Effector memory CD4-positive, alpha-beta T cell (primary cell): ENCODE measurements at regions not wholly inside any gene's neighbourhood (a gene's known extent, or its start where the extent isn't known, plus 50 kb on each side); places are given as distances from the start of the nearest gene placed in this dataset.

ENCODE experiments used
- DNase-seq, 3 donors: peaks; one replicate each; pipeline ENCODE4 v3.0.0-alpha.2; 2020
- H3K27ac ChIP-seq: 2 replicates; pipeline ENCODE4 v1.7.0; 2013; ENCODE audit warnings: mild to moderate bottlenecking, low read length, moderate library complexity; ENCODE audit not compliant: insufficient read depth, poor library complexity, severe bottlenecking
- H3K27me3 ChIP-seq: replicated peaks from 2 replicates; pipeline ENCODE4 v1.7.0; 2013; ENCODE audit warnings: mild to moderate bottlenecking, low read length; ENCODE audit not compliant: insufficient read depth, control insufficient read depth, poor library complexity, severe bottlenecking
- H3K36me3 ChIP-seq: 2 replicates; pipeline ENCODE4 v1.7.0; 2013; ENCODE audit warnings: mild to moderate bottlenecking, low read length, moderate library complexity; ENCODE audit not compliant: control insufficient read depth, insufficient read depth
- H3K4me1 ChIP-seq: 2 replicates; pipeline ENCODE4 v1.7.0; 2013; ENCODE audit warnings: low read length, mild to moderate bottlenecking; ENCODE audit not compliant: control insufficient read depth, insufficient read depth, poor library complexity, severe bottlenecking
- H3K4me3 ChIP-seq: 2 replicates; pipeline ENCODE4 v1.7.0; 2013; ENCODE audit warnings: low read length, low read depth, mild to moderate bottlenecking; ENCODE audit not compliant: insufficient read depth, poor library complexity, severe bottlenecking
- H3K9me3 ChIP-seq: 2 replicates; pipeline ENCODE4 v1.7.0; 2013; ENCODE audit warnings: mild to moderate bottlenecking, low read length, moderate library complexity; ENCODE audit not compliant: control insufficient read depth

DNA sequence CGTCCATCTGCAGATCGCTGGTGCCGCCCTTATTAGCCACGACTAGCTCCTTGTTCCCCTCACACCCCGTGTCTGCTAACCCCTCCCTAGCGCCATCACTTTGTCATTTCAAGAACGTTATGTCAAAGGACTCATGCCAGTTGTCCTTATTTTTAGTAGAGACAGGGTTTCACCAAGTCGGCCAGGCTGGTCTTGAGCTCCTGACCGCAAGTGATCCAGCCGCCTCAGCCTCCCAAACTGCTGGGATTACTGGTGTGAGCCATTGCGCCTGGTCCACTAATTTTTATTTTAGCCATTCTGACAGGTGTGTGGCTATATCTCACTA is 138.9 kb upstream of the HDAC4 start:
- Histone ChIP-seq H3K4me1 (no peaks in the 10 kb centered on the region), H3K4me3 (no peak overlapping the region), H3K36me3 (no peaks in the 10 kb centered on the region), H3K27me3 (no peaks in the 10 kb centered on the region), H3K27ac (no peak overlapping the region), H3K9me3 (no peaks in the 10 kb centered on the region)
- no peak for DNase-seq

DNA sequence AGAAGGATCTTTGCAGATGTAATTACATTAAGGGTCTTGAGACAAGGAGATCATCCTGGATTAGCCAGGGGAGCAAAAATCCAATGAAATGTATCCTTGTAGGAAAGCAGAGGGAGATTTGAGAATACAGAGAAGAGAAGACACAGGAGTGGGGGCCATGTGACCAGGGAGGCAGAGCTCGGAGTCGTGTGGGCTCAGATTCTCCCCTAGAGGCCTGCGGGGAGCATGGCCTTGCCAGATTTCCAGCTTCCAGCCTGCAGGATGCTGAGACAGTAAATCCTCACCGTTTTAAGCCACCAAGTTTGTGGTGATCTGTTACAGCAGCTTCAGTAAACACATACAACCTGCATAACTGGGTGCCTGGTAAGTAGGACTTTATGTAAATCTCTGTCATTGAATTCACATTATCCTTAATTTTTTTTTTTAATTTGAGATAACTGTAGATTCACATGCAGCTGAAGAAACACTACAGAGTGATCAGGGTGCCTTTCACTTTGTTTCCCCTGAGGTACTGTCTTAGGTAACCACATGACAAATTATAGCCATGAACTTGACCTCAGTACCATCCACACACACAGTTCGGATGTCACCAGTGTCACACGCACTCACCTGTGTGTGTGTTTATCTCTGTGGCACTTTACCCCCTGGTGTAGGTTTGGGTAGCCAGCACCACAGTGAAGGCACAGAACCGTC is 138.4 kb upstream of the HDAC4 start:
- no peak overlapping the region for H3K4me3 ChIP-seq
- H3K27me3 ChIP-seq: no peaks in the 10 kb centered on the region
- H3K4me1 ChIP-seq: no peaks in the 10 kb centered on the region
- no peaks in the 10 kb centered on the region for H3K9me3 ChIP-seq
- no peaks in the 10 kb centered on the region for H3K36me3 ChIP-seq
- H3K27ac ChIP-seq: no peak overlapping the region
- DNase-seq: no peak

- H3K4me1 ChIP-seq: no peaks in the 10 kb centered on the region
- DNase-seq: no peak
- no peak overlapping the region for H3K27ac ChIP-seq
- no peaks in the 10 kb centered on the region for H3K27me3 ChIP-seq
- no peaks in the 10 kb centered on the region for H3K9me3 ChIP-seq
- H3K4me3 ChIP-seq: no peak overlapping the region
- no peaks in the 10 kb centered on the region for H3K36me3 ChIP-seq
Measured at GRCh38 chr2:239538357-239539052, 137.7 kb upstream of the HDAC4 start.

DNA sequence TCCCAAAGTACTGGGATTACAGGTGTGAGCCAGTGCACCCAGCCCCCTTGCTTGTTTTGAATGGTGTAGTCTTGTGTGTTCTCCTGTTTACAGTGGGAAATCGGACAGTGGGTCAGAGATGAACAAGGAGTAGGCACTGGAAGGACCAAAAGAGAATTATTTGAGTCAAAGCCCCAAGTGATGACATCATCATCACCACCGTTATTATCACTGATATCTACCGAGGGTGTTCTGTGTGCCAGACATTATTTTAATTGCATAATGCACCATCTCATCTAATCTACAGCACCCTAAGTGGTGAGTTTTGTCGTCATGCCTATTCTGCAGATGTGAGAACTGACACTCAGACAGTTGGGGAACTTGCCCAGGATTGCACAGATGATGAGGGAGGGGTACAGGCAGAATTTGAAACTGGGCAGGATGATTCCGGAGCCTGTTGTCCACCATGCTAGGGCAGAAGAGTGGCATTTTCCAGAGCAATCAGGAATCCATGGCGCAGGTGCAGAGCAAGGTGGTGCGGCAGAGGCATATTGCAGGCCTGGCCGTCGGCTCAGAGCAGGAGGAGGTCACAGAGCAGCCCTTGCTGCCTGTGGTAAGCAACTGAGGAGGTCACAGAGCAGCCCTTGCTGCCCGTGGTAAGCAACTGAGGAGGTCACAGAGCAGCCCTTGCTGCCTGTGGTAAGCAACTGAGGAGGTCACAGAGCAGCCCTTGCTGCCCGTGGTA is 137.0 kb upstream of the HDAC4 start:
- no peak for DNase-seq
- Histone ChIP-seq H3K4me3 (no peak overlapping the region), H3K9me3 (no peaks in the 10 kb centered on the region), H3K4me1 (no peaks in the 10 kb centered on the region), H3K27ac (no peak overlapping the region), H3K36me3 (no peaks in the 10 kb centered on the region), H3K27me3 (no peaks in the 10 kb centered on the region)

DNA sequence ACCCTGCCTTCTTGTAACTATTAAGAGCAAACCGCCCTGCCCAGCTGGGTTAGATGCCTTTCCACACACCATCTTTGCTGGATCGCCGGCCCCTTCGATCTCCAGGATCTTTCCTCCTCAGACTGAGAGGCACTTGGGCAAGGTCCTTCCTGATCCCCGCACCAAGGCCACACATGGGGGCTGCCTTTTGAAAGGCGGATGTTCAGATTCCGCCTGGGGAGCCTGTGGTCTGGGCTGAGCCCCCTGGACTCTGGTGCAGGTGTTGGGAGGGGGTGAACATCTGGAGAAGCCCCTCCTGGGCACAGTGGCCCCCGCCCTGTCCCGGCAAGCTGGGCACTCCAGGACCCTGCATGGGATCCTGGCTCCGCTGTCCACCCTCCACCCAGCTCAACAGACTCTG is 135.4 kb upstream of the HDAC4 start:
- no peak overlapping the region for H3K4me3 ChIP-seq
- no peak for DNase-seq
- no peaks in the 10 kb centered on the region for H3K9me3 ChIP-seq
- H3K27ac ChIP-seq: no peak overlapping the region
- H3K27me3 ChIP-seq: no peaks in the 10 kb centered on the region
- H3K36me3 ChIP-seq: no peaks in the 10 kb centered on the region
- no peaks in the 10 kb centered on the region for H3K4me1 ChIP-seq

DNA sequence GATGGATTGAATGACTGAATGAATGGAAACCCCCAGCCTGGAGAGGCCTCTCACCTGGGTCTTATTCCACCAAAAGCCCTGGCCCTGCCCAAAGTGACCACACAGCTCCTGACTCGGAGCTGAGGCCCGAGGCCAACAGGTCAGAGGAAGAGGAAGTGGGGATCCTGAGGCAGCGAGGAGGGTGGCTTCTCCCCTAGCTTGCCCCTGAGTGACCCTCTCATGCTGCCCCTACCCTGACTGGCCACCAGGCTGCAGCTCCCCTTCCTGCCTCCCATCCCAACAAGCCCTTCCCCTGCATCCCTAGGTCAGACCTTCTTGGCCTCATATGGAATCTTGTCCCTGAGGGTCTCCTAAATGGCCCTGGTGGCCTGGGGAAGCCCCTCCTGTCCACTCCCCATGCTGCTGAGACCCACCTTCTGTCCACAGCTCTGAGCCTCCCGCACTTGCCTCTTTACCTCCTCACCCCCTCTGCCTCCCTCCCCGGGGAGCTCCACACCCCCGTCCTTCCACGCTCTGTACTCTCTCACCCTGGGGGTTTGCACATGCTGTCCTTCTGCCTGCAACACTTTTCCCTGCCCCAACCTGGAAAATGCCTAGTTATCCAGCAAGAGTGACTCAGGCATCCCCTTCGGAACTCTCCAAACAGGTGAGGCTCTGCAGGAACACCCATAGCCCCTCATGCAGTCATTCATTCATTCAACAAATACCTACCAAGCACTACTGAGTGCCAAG is 134.8 kb upstream of the HDAC4 start:
- Histone ChIP-seq H3K4me3 (no peak overlapping the region), H3K27me3 (no peaks in the 10 kb centered on the region), H3K27ac (no peak overlapping the region), H3K9me3 (no peaks in the 10 kb centered on the region), H3K36me3 (no peaks in the 10 kb centered on the region), H3K4me1 (no peaks in the 10 kb centered on the region)
- DNase-seq: no peak

DNA sequence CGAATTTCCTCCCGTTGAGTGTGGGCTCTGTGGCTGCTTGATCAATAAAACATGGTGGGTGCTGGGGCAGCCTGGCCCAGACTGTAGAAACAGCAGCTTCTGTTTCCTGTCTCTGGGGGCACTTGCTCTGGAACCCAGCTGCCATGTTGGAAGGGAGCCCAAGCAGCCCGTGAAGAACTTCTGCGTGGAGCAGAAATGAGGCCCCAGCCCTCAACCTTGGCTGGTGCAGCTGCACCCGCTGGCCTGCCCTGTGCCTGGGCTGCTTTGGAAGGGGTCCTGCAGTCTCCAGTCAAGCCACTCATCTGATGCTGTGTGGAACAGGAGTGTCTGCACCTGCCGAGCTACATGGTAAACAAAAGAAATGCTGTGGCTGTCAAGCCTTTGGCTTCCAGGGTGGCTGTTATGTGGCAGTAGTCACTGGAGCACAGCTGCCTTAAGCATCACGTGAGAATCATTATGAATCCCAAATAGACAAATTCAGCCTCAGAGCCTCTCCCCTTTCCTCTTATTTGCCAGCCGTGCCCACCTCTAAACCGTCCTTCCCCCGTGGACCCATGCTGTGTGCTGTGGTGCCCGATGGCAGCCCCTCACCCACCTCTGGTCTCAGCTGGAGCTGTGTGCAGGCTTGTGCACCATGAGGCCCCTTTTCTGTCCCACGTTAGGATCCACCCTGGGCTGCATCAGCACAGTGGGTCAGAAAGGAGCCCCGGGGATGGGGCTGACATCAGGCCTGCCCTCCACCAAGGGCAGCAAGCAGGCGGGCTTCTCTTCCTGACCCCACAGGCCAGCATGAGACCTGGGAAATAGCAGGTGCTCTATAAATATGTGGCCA is 134.0 kb upstream of the HDAC4 start:
- Histone ChIP-seq H3K27me3 (no peaks in the 10 kb centered on the region), H3K4me1 (no peaks in the 10 kb centered on the region), H3K4me3 (no peak overlapping the region), H3K36me3 (no peaks in the 10 kb centered on the region), H3K27ac (no peak overlapping the region), H3K9me3 (no peaks in the 10 kb centered on the region)
- no peak for DNase-seq

DNA sequence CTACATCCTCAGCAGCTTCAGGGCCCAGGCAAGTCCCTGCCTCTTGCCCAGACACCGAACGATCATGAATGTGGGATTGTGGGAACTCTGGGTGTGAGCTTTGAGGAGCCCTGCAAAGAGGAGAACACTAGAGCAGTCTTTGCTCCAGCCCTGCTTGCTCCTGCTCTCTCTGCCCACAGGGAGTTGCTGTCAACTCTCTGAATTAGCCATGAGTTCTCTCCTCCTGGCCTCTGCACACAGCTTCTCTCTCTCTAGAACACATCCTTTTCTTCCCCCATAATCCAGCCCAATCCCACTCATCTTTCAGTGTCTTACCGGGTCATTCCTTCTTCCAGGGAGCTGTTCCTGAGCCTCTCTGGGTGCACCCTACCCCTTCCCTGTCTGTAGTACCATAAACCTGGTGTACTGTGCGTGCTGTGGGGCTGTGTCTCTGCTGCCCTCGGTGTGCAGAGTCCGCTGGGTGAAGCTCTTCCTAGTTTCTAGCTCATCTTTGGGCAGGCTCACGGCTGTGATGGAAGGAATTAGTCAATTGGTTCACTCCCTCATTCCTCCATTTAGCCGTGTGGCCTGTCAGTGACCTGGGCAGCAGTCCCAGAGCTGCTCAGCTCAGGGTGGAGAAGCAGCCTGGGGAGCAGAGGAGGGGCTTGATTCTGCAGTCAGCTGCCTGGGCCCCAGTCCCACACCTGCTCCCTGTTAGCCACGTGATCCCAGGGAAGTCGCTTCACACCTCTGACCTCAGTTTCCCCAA is 132.9 kb upstream of the HDAC4 start:
- Histone ChIP-seq H3K27me3 (no peaks in the 10 kb centered on the region), H3K9me3 (no peaks in the 10 kb centered on the region), H3K4me1 (no peaks in the 10 kb centered on the region), H3K36me3 (no peaks in the 10 kb centered on the region), H3K4me3 (no peak overlapping the region), H3K27ac (no peak overlapping the region)
- no peak for DNase-seq

DNA sequence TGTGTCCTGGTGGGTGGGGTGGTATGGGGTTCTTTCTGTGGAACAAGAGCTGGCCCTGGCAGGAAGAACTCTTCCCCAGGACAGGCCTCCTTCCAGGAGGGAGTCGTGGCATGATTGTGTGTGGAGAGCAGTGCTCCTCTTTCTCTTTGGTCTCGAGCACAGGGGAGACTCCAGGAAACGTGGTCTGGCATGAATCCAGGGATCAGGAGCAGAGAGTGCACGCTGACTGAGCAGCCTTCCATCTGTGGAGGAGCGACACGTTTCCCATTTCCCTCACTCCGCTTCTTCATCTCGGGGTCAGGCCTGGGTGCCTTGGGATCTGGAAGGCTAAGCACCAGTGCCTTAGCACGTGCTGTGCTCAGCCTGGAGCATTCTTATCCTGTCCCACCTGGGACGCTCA is 132.0 kb upstream of the HDAC4 start:
- Histone ChIP-seq H3K9me3 (no peaks in the 10 kb centered on the region), H3K27me3 (no peaks in the 10 kb centered on the region), H3K4me3 (no peak overlapping the region), H3K4me1 (no peaks in the 10 kb centered on the region), H3K27ac (no peak overlapping the region), H3K36me3 (no peaks in the 10 kb centered on the region)
- DNase-seq: no peak
